Mesendoderm (in vitro differentiated cells): ENCODE measurements at regions not wholly inside any gene's neighbourhood (a gene's known extent, or its start where the extent isn't known, plus 50 kb on each side); places are given as distances from the start of the nearest gene placed in this dataset.

ENCODE experiments used
- DNase-seq: peaks from one replicate; pipeline ENCODE4 v3.0.0; 2013
- H2AK5ac ChIP-seq: 2 replicates; pipeline ENCODE4 v1.6.1; 2013; ENCODE audit warnings: low read length, inconsistent platforms
- H2BK120ac ChIP-seq: 2 replicates; pipeline ENCODE4 v1.6.1; 2013; ENCODE audit warnings: low read depth, mild to moderate bottlenecking, low read length, moderate library complexity, mixed read lengths
- H2BK15ac ChIP-seq: replicated peaks from 2 replicates; pipeline ENCODE4 v1.6.1; 2013; ENCODE audit warnings: low read depth, mild to moderate bottlenecking, moderate library complexity
- H2BK5ac ChIP-seq: 2 replicates; pipeline ENCODE4 v1.6.1; 2013; ENCODE audit warnings: low read length, inconsistent platforms
- H3K18ac ChIP-seq: 2 replicates; pipeline ENCODE4 v1.6.1; 2013; ENCODE audit warnings: mild to moderate bottlenecking, low read length, mixed read lengths
- H3K23ac ChIP-seq: one replicate; pipeline ENCODE4 v1.6.1; 2013; ENCODE audit warnings: low read length
- H3K27ac ChIP-seq: 2 replicates; pipeline ENCODE4 v1.5.1; 2013; ENCODE audit warnings: low read depth, mild to moderate bottlenecking, inconsistent platforms, low read length, moderate library complexity
- H3K27me3 ChIP-seq: 2 replicates; pipeline ENCODE4 v1.6.1; 2013; ENCODE audit warnings: low read length, control low read depth, mild to moderate bottlenecking, inconsistent platforms; ENCODE audit not compliant: insufficient read depth, poor library complexity
- H3K36me3 ChIP-seq: 2 replicates; pipeline ENCODE4 v1.6.1; 2013; ENCODE audit warnings: low read length, inconsistent platforms; ENCODE audit not compliant: control insufficient read depth, insufficient read depth
- H3K4ac ChIP-seq: one replicate; pipeline ENCODE4 v1.6.1; 2013; ENCODE audit warnings: low read depth, mild to moderate bottlenecking, low read length, moderate library complexity
- H3K4me1 ChIP-seq: 2 replicates; pipeline ENCODE4 v1.6.1; 2013; ENCODE audit warnings: low read depth, low read length, inconsistent platforms; ENCODE audit not compliant: control insufficient read depth
- H3K4me2 ChIP-seq: 2 replicates; pipeline ENCODE4 v1.6.1; 2013; ENCODE audit warnings: low read length
- H3K4me3 ChIP-seq: 2 replicates; pipeline ENCODE4 v1.5.1; 2013; ENCODE audit warnings: mild to moderate bottlenecking, low read length
- H3K56ac ChIP-seq: one replicate; pipeline ENCODE4 v1.6.1; 2013; ENCODE audit warnings: low read length
- H3K79me1 ChIP-seq: 2 replicates; pipeline ENCODE4 v1.6.1; 2013; ENCODE audit warnings: low read length, inconsistent platforms
- H3K79me2 ChIP-seq: 2 replicates; pipeline ENCODE4 v1.6.1; 2013; ENCODE audit warnings: mild to moderate bottlenecking, low read length; ENCODE audit not compliant: control insufficient read depth, insufficient read depth
- H3K9ac ChIP-seq: 2 replicates; pipeline ENCODE4 v1.6.1; 2013; ENCODE audit warnings: low read length, inconsistent platforms
- H4K5ac ChIP-seq: one replicate; pipeline ENCODE4 v1.6.1; 2013; ENCODE audit warnings: low read length
- H4K8ac ChIP-seq: one replicate; pipeline ENCODE4 v1.6.1; 2013; ENCODE audit warnings: low read depth, mild to moderate bottlenecking, control low read depth, low read length, moderate library complexity
- WGBS: extraction: QIAGEN DNeasy Blood & Tissue Kit; methylation state at CpG from one replicate; pipeline ENCODE4 v1.1.7; 2013; ENCODE audit warnings: low lambda C conversion rate, missing lambda C conversion rate; ENCODE audit not compliant: insufficient coverage; ENCODE audit errors: extremely low coverage; 5-methylcytosine and 5-hydroxymethylcytosine counted together

- no peak overlapping the region for H2AK5ac ChIP-seq
- H3K4ac ChIP-seq, result no peak overlapping the region
Observed at GRCh38 chr2:38192046-38192445, 116.1 kb upstream of the CYP1B1 start.

GRCh38 chr2:38191516-38191915, 115.6 kb upstream of the CYP1B1 start:
- WGBS, result 100% methylated on average over 1 of the region's 2 CpGs
- no peak for DNase-seq
- Histone ChIP-seq H3K4ac (no peak overlapping the region), H3K18ac (no peak overlapping the region), H3K4me2 (no peak overlapping the region), H3K9ac (no peak overlapping the region), H3K79me2 (no peaks in the 10 kb centered on the region), H2AK5ac (no peak overlapping the region), H4K8ac (no peak overlapping the region), H3K27me3 (no peaks in the 10 kb centered on the region), H3K36me3 (no peaks in the 10 kb centered on the region), H3K4me3 (no peak overlapping the region), H4K5ac (no peak overlapping the region), H2BK15ac (no peak overlapping the region), H2BK120ac (no peak overlapping the region), H3K79me1 (no peaks in the 10 kb centered on the region), H3K4me1 (no peaks in the 10 kb centered on the region), H3K27ac (no peak overlapping the region), H3K56ac (no peak overlapping the region), H2BK5ac (no peak overlapping the region), H3K23ac (no peak overlapping the region)

More at GRCh38 chr2:38192046-38192445, 116.1 kb upstream of the CYP1B1 start:
- no peaks in the 10 kb centered on the region for H3K79me2 ChIP-seq
- H4K5ac ChIP-seq, result no peak overlapping the region
- H2BK5ac ChIP-seq, result no peak overlapping the region
- no peak for DNase-seq
- no peaks in the 10 kb centered on the region for H3K79me1 ChIP-seq
- H2BK120ac ChIP-seq, result no peak overlapping the region
- no peak overlapping the region for H4K8ac ChIP-seq
- H3K4me1 ChIP-seq, result no peaks in the 10 kb centered on the region
- no peak overlapping the region for H3K9ac ChIP-seq
- H3K4me2 ChIP-seq, result no peak overlapping the region
- no peaks in the 10 kb centered on the region for H3K27me3 ChIP-seq
- H2BK15ac ChIP-seq, result no peak overlapping the region
- no peak overlapping the region for H3K56ac ChIP-seq
- no peak overlapping the region for H3K27ac ChIP-seq
- H3K18ac ChIP-seq, result no peak overlapping the region
- H3K23ac ChIP-seq, result no peak overlapping the region
- H3K4me3 ChIP-seq, result no peak overlapping the region
- H3K36me3 ChIP-seq, result no peaks in the 10 kb centered on the region

GRCh38 chr2:38190542-38191218, 114.7 kb upstream of the CYP1B1 start:
- Histone ChIP-seq H3K4me2 (no peak overlapping the region), H3K4ac (no peak overlapping the region), H2BK15ac (no peak overlapping the region), H3K9ac (no peak overlapping the region), H3K4me3 (no peak overlapping the region), H3K27me3 (no peaks in the 10 kb centered on the region), H3K23ac (no peak overlapping the region), H2AK5ac (no peak overlapping the region), H3K79me2 (no peaks in the 10 kb centered on the region), H3K36me3 (no peaks in the 10 kb centered on the region), H3K79me1 (no peaks in the 10 kb centered on the region), H3K4me1 (no peaks in the 10 kb centered on the region), H4K8ac (no peak overlapping the region), H3K27ac (no peak overlapping the region), H4K5ac (no peak overlapping the region), H2BK120ac (no peak overlapping the region), H2BK5ac (no peak overlapping the region), H3K56ac (no peak overlapping the region), H3K18ac (no peak overlapping the region)
- DNase-seq, result no peak
- no CpG with 5 or more reads among the region's 3 CpGs for WGBS

GRCh38 chr2:38187541-38188011, 111.6 kb upstream of the CYP1B1 start:
- Histone ChIP-seq H3K4me1 (no peaks in the 10 kb centered on the region), H2BK5ac (no peak overlapping the region), H4K8ac (no peak overlapping the region), H3K23ac (no peak overlapping the region), H3K56ac (no peak overlapping the region), H3K4me2 (no peak overlapping the region), H4K5ac (no peak overlapping the region), H2BK120ac (no peak overlapping the region), H3K27ac (no peak overlapping the region), H2AK5ac (no peak overlapping the region), H3K4me3 (no peak overlapping the region), H3K79me1 (no peaks in the 10 kb centered on the region), H3K18ac (no peak overlapping the region), H3K27me3 (no peaks in the 10 kb centered on the region), H3K4ac (no peak overlapping the region), H3K9ac (no peak overlapping the region), H3K79me2 (no peaks in the 10 kb centered on the region), H2BK15ac (no peak overlapping the region), H3K36me3 (no peaks in the 10 kb centered on the region)
- no peak for DNase-seq
- WGBS, result no CpG with 5 or more reads among the region's 5 CpGs

- no peak overlapping the region for H2BK120ac ChIP-seq
- H3K27ac ChIP-seq, result no peak overlapping the region
- no peaks in the 10 kb centered on the region for H3K79me2 ChIP-seq
- H2BK5ac ChIP-seq, result no peak overlapping the region
- no peak overlapping the region for H3K23ac ChIP-seq
- H3K4me3 ChIP-seq, result no peak overlapping the region
- no peak overlapping the region for H4K8ac ChIP-seq
- no peak overlapping the region for H3K9ac ChIP-seq
- H3K36me3 ChIP-seq, result no peaks in the 10 kb centered on the region
- no peak overlapping the region for H3K56ac ChIP-seq
- no peak overlapping the region for H3K18ac ChIP-seq
- H2AK5ac ChIP-seq, result no peak overlapping the region
- H3K27me3 ChIP-seq, result no peaks in the 10 kb centered on the region
- DNase-seq, result no peak
- H3K4ac ChIP-seq, result no peak overlapping the region
- no peak overlapping the region for H3K4me2 ChIP-seq
- no peaks in the 10 kb centered on the region for H3K4me1 ChIP-seq
- WGBS, result no CpG with 5 or more reads among the region's 1 CpG
- H4K5ac ChIP-seq, result no peak overlapping the region
- no peak overlapping the region for H2BK15ac ChIP-seq
- no peaks in the 10 kb centered on the region for H3K79me1 ChIP-seq
Observed at GRCh38 chr2:38185012-38185491, 109.1 kb upstream of the CYP1B1 start.

GRCh38 chr2:38182492-38183003, 106.6 kb upstream of the CYP1B1 start:
- Histone ChIP-seq H3K23ac (no peak overlapping the region), H3K4me3 (no peak overlapping the region), H3K9ac (no peak overlapping the region), H3K79me2 (no peaks in the 10 kb centered on the region), H2BK5ac (no peak overlapping the region), H3K27ac (no peak overlapping the region), H3K4me2 (no peak overlapping the region), H3K79me1 (no peaks in the 10 kb centered on the region), H3K4me1 (no peaks in the 10 kb centered on the region), H4K5ac (no peak overlapping the region), H4K8ac (no peak overlapping the region), H2BK15ac (no peak overlapping the region), H2BK120ac (no peak overlapping the region), H3K4ac (no peak overlapping the region), H2AK5ac (no peak overlapping the region), H3K18ac (no peak overlapping the region), H3K27me3 (no peaks in the 10 kb centered on the region), H3K56ac (no peak overlapping the region), H3K36me3 (no peaks in the 10 kb centered on the region)
- no peak for DNase-seq
- no CpG with 5 or more reads among the region's 4 CpGs for WGBS
